Adrenal gland (tissue), 9 donors: ENCODE measurements at regions not wholly inside any gene's neighbourhood (a gene's known extent, or its start where the extent isn't known, plus 50 kb on each side); places are given as distances from the start of the nearest gene placed in this dataset.

Experiments
- DNase-seq, 7 donors: peaks; one replicate each; pipeline ENCODE4 v3.0.0-alpha.2; 2019 to 2020
- H3K27ac ChIP-seq, 5 donors: fragments of 200-600 bp; sonication (generic) in 4 of 5; 1 replicate in 3 of 5; 2 replicates in 2 of 5; pipeline versions ENCODE4 v1.5.1 to v1.8.0; 2016 to 2020; ENCODE audit warnings: mild to moderate bottlenecking in 1 of 5
- H3K27me3 ChIP-seq: fragments of 200-600 bp; 2 replicates; pipeline ENCODE4 v1.8.0; 2021
- H3K36me3 ChIP-seq, 2 donors: fragments of 200-600 bp; replicated peaks in 1 of 2; 1 replicate in 1 of 2; 2 replicates in 1 of 2; pipeline versions ENCODE4 v1.5.1 to v1.8.0; 2018 to 2022
- H3K4me1 ChIP-seq, 2 donors: fragments of 200-600 bp; replicated peaks in 1 of 2; 1 replicate in 1 of 2; 2 replicates in 1 of 2; pipeline versions ENCODE4 v1.5.1 to v1.8.0; 2018 to 2021
- H3K4me3 ChIP-seq, 4 donors: fragments of 200-600 bp; sonication (generic) in 3 of 4; one replicate each; pipeline ENCODE4 v1.5.1; 2016 to 2018
- H3K9me3 ChIP-seq, 3 donors: fragments of 200-600 bp; sonication (generic) in 1 of 3; replicated peaks in 1 of 3; 1 replicate in 2 of 3; 2 replicates in 1 of 3; pipeline versions ENCODE4 v1.5.1 to v1.8.0; 2016 to 2021
- CTCF ChIP-seq, 6 experiments: fragments of 450-650 bp in 4 of 6; fragments of 200-600 bp in 2 of 6; sonication (generic) in 1 of 6; IDR thresholded peaks; 1 replicate in 5 of 6; 2 replicates in 1 of 6; pipeline versions ENCODE4 v1.5.1 to v1.8.0; 2016 to 2021; ENCODE audit warnings: antibody characterized with exemption in 6 of 6, mild to moderate bottlenecking in 2 of 6, moderate library complexity in 1 of 6
- POLR2A ChIP-seq, 2 donors: fragments of 450-650 bp; IDR thresholded peaks; one replicate each; pipeline ENCODE4 v1.6.1; 2017; ENCODE audit warnings: antibody characterized with exemption in 2 of 2, mild to moderate bottlenecking in 2 of 2, moderate library complexity in 1 of 2
- WGBS, 4 donors: extraction: QIAGEN DNeasy Blood & Tissue Kit in 2 of 4; methylation state at CpG; one replicate each; pipeline versions ENCODE4 v1.1.5 to v1.1.7; 2013 to 2017; 5-methylcytosine and 5-hydroxymethylcytosine counted together
- intact Hi-C, 2 donors: fragments of 100-400 bp; cut with DNase I; formaldehyde crosslinking; loops; one replicate each; pipeline versions ENCODE4 v1.14.1 to v1.15.0; 2022 to 2023
- donor health status: healthy with polysubstance abuse.
- donor health status: Bipolar disorder and iron deficiency.
- donor health status: DM: yes; HTN: yes; CAD: no.
- donor health status: DM: no; HTN: no; CAD: no.
- donor health status: DM: no; HTN: no; CAD: no.

- no peaks in the 10 kb centered on the region for H3K4me1 ChIP-seq
- H3K27ac ChIP-seq = no peak overlapping the region
- H3K36me3 ChIP-seq = no peaks in the 10 kb centered on the region
- intact Hi-C loops = no loop called here
- no peak overlapping the region for H3K4me3 ChIP-seq
- TF ChIP-seq CTCF (IDR thresholded peaks at IDR 0.05) (no peak), POLR2A (IDR thresholded peaks at IDR 0.05) (no peak)
- H3K9me3 ChIP-seq = no peaks in the 10 kb centered on the region
- no peaks in the 10 kb centered on the region for H3K27me3 ChIP-seq
- no peak for DNase-seq
- 81 to 96% (median 94%) methylated on average over 2 of the region's 2 CpGs for WGBS, 4 donors
Measured at GRCh38 chr1:40928699-40929098, 50.8 kb upstream of the CTPS1 start.

- Histone ChIP-seq H3K27me3 (no peaks in the 10 kb centered on the region), H3K4me1 (no peaks in the 10 kb centered on the region), H3K4me3 (no peak overlapping the region), H3K36me3 (no peaks in the 10 kb centered on the region), H3K27ac (no peak overlapping the region), H3K9me3 (no peaks in the 10 kb centered on the region)
- DNase-seq = no peak
- intact Hi-C loops = no loop called here
- no peak for TF ChIP-seq CTCF (IDR thresholded peaks at IDR 0.05)
- TF ChIP-seq POLR2A (IDR thresholded peaks at IDR 0.05) = no peak
- 90 to 100% (median 95%) methylated on average over 1 of the region's 1 CpG; no CpG with 5 or more reads in 1 of the 4 donors for WGBS, 4 donors
Measured at GRCh38 chr1:40929155-40929554, 50.3 kb upstream of the CTPS1 start.
